Gastrocnemius medialis (tissue), 4 donors: ENCODE measurements at regions not wholly inside any gene's neighbourhood (a gene's known extent, or its start where the extent isn't known, plus 50 kb on each side); places are given as distances from the start of the nearest gene placed in this dataset.

ENCODE experiments used
- POLR2A ChIP-seq, 2 donors: fragments of 450-650 bp; IDR thresholded peaks; one replicate each; pipeline ENCODE4 v1.6.1; 2017; ENCODE audit warnings: antibody characterized with exemption in 2 of 2, mild to moderate bottlenecking in 2 of 2, moderate library complexity in 2 of 2
- TF ChIP-seq, protein P1 (sequence below), 5 experiments: fragments of 450-650 bp in 3 of 5; fragments of 200-600 bp in 2 of 5; sonication (generic) in 2 of 5; IDR thresholded peaks in 4 of 5; conservative IDR thresholded peaks in 1 of 5; 1 replicate in 4 of 5; 2 replicates in 1 of 5; pipeline ENCODE4 v1.5.1; 2016 to 2019; ENCODE audit warnings: antibody characterized with exemption in 5 of 5, mild to moderate bottlenecking in 3 of 5, moderate library complexity in 3 of 5

DNA sequence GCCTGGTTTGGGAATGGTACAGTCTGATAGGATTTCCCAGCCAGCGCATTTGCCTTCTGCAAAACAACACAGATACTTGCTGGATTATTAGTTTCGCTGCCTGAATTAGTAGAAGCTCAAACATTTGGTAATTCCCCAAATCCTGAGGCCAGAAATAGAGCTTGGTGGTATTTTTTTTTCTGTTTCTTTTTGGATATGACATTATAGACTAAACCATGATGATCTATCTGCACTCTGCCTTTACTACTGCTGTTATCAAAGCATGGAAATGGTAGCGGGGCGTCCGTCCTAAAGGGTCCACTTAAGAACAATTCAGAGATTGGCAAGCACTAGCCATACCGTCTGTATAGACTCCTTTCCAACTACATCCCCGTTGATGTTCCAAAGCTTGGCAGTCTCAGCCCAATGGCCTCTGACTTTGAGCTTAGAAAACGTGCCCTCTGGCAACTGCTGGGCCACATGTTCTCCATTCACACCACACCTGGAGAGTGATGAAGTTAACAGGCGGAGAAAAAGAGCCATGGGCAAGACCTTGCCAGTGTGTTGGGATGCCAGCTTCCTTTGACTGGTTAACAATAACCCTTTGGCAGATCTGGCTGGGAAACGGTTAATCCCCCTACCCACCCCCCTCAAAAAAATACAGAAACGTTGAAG lies 241.0 kb upstream of the NR2F2 start:
- TF ChIP-seq, protein P1, sequence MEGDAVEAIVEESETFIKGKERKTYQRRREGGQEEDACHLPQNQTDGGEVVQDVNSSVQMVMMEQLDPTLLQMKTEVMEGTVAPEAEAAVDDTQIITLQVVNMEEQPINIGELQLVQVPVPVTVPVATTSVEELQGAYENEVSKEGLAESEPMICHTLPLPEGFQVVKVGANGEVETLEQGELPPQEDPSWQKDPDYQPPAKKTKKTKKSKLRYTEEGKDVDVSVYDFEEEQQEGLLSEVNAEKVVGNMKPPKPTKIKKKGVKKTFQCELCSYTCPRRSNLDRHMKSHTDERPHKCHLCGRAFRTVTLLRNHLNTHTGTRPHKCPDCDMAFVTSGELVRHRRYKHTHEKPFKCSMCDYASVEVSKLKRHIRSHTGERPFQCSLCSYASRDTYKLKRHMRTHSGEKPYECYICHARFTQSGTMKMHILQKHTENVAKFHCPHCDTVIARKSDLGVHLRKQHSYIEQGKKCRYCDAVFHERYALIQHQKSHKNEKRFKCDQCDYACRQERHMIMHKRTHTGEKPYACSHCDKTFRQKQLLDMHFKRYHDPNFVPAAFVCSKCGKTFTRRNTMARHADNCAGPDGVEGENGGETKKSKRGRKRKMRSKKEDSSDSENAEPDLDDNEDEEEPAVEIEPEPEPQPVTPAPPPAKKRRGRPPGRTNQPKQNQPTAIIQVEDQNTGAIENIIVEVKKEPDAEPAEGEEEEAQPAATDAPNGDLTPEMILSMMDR (IDR thresholded peaks at IDR 0.05 in 4 of 5, conservative IDR thresholded peaks at IDR 0.05 in 1 of 5) = peak in 1 of 5 experiments; percentile 6
- TF ChIP-seq POLR2A (IDR thresholded peaks at IDR 0.05) = no peak
